HEK293 (cell line): ENCODE measurements at regions not wholly inside any gene's neighbourhood (a gene's known extent, or its start where the extent isn't known, plus 50 kb on each side); places are given as distances from the start of the nearest gene placed in this dataset.

Experiments
- CTCF ChIA-PET: fragments of 350-600 bp; formaldehyde crosslinking; extraction: SDS; loops from one replicate; lab custom pipeline; 2021; ENCODE audit warnings: antibody characterized with exemption; lab: Yijun Ruan, JAX
- POLR2A ChIA-PET: fragments of 300-600 bp; formaldehyde crosslinking; extraction: SDS; loops from one replicate; lab custom pipeline; 2020; ENCODE audit warnings: antibody characterized with exemption, inconsistent platforms; lab: Yijun Ruan, JAX
- H3K27ac ChIP-seq: fragments of 200-500 bp; sonication (Bioruptor generic); 2 replicates; pipeline ENCODE4 v1.5.1; 2014; ENCODE audit warnings: low read depth, low read length, control low read depth, inconsistent platforms; ENCODE audit errors: extremely low read depth
- H3K36me3 ChIP-seq, 2 experiments: fragments of 200-500 bp in 1 of 2; sonication (Bioruptor generic) in 1 of 2; 1 replicate in 1 of 2; 2 replicates in 1 of 2; pipeline ENCODE4 v1.5.1; 2014 to 2017; ENCODE audit warnings: inconsistent platforms in 2 of 2, low read length in 2 of 2; ENCODE audit not compliant: control insufficient read depth in 2 of 2, insufficient read depth in 1 of 2
- H3K4me1 ChIP-seq: fragments of 200-500 bp; sonication (Bioruptor generic); 2 replicates; pipeline ENCODE4 v1.5.1; 2014; ENCODE audit warnings: mild to moderate bottlenecking, low read length, inconsistent platforms; ENCODE audit not compliant: control insufficient read depth, insufficient read depth
- H3K4me3 ChIP-seq: 2 replicates; pipeline ENCODE4 v1.5.1; 2011; ENCODE audit warnings: low read depth, mild to moderate bottlenecking, control low read depth, low read length, moderate library complexity
- H3K9me3 ChIP-seq: fragments of 200-500 bp; sonication (Bioruptor generic); 2 replicates; pipeline ENCODE4 v1.5.1; 2014; ENCODE audit warnings: low read depth, low read length, inconsistent platforms; ENCODE audit not compliant: control insufficient read depth, insufficient read depth
- BCL6B ChIP-seq: fragments of 450-650 bp; formaldehyde crosslinking; IDR thresholded peaks from 2 replicates; pipeline ENCODE4 v1.5.1; 2017; ENCODE audit warnings: missing biosample characterization, missing genetic modification characterization
- GLI2 ChIP-seq: fragments of 450-650 bp; formaldehyde crosslinking; IDR thresholded peaks from 2 replicates; pipeline ENCODE4; 2017; ENCODE audit warnings: missing biosample characterization, missing genetic modification characterization, low read depth, borderline replicate concordance
- HOXA7 ChIP-seq: sonication (generic); formaldehyde crosslinking; IDR thresholded peaks from 2 replicates; pipeline ENCODE4 v1.8.1; 2022; ENCODE audit warnings: missing genetic modification reagents, borderline replicate concordance
- KLF17 ChIP-seq: fragments of 450-650 bp; formaldehyde crosslinking; IDR thresholded peaks from 2 replicates; pipeline ENCODE4 v1.5.1; 2016; ENCODE audit warnings: missing biosample characterization, missing genetic modification characterization
- KLF7 ChIP-seq: fragments of 450-650 bp; formaldehyde crosslinking; IDR thresholded peaks from 2 replicates; pipeline ENCODE4 v1.5.1; 2016; ENCODE audit warnings: missing biosample characterization, missing genetic modification characterization, borderline replicate concordance
- KLF9 ChIP-seq: fragments of 450-650 bp; formaldehyde crosslinking; IDR thresholded peaks from 2 replicates; pipeline ENCODE4 v1.5.1; 2016; ENCODE audit warnings: missing biosample characterization, missing genetic modification characterization, low read depth
- RBAK ChIP-seq: fragments of 450-650 bp; formaldehyde crosslinking; IDR thresholded peaks from 2 replicates; pipeline ENCODE4 v1.5.1; 2016; ENCODE audit warnings: missing biosample characterization, missing genetic modification characterization
- REST ChIP-seq: fragments of 450-650 bp; formaldehyde crosslinking; IDR thresholded peaks from 2 replicates; pipeline ENCODE4 v1.5.1; 2016; ENCODE audit warnings: missing biosample characterization, missing genetic modification characterization
- SALL2 ChIP-seq: fragments of 450-650 bp; formaldehyde crosslinking; IDR thresholded peaks from 2 replicates; pipeline ENCODE4 v1.5.0; 2017; ENCODE audit warnings: missing biosample characterization, mild to moderate bottlenecking, missing genetic modification characterization, borderline replicate concordance
- YY2 ChIP-seq: fragments of 450-650 bp; formaldehyde crosslinking; IDR thresholded peaks from 2 replicates; pipeline ENCODE4 v1.5.1; 2016; ENCODE audit warnings: missing biosample characterization, missing genetic modification characterization
- ZBTB26 ChIP-seq: fragments of 450-650 bp; formaldehyde crosslinking; optimal IDR thresholded peaks from 2 replicates; pipeline ENCODE3; 2016; ENCODE audit warnings: missing biosample characterization, mild to moderate bottlenecking, missing genetic modification characterization
- ZNF18 ChIP-seq: fragments of 450-650 bp; formaldehyde crosslinking; IDR thresholded peaks from 2 replicates; pipeline ENCODE4 v1.5.1; 2016; ENCODE audit warnings: missing biosample characterization, missing genetic modification characterization
- ZNF214 ChIP-seq: fragments of 450-650 bp; formaldehyde crosslinking; IDR thresholded peaks from 2 replicates; pipeline ENCODE4 v1.5.1; 2017; ENCODE audit warnings: missing biosample characterization, mild to moderate bottlenecking, missing genetic modification characterization, borderline replicate concordance
- ZNF24 ChIP-seq: fragments of 450-650 bp; formaldehyde crosslinking; IDR thresholded peaks from 2 replicates; pipeline ENCODE4 v1.5.1; 2016; ENCODE audit warnings: missing biosample characterization, missing genetic modification characterization
- ZNF266 ChIP-seq: fragments of 450-650 bp; formaldehyde crosslinking; IDR thresholded peaks from 2 replicates; pipeline ENCODE4 v1.5.1; 2016; ENCODE audit warnings: missing biosample characterization, missing genetic modification characterization, low read depth
- ZNF354C ChIP-seq: fragments of 450-650 bp; formaldehyde crosslinking; IDR thresholded peaks from 2 replicates; pipeline ENCODE4 v1.5.1; 2016; ENCODE audit warnings: missing biosample characterization, missing genetic modification characterization, low read depth, borderline replicate concordance
- ZNF624 ChIP-seq: fragments of 450-650 bp; formaldehyde crosslinking; IDR thresholded peaks from 2 replicates; pipeline ENCODE4 v1.5.1; 2017; ENCODE audit warnings: missing biosample characterization, missing genetic modification characterization
- ZSCAN23 ChIP-seq: fragments of 450-650 bp; formaldehyde crosslinking; IDR thresholded peaks from 2 replicates; pipeline ENCODE4 v1.5.1; 2016; ENCODE audit warnings: missing biosample characterization, missing genetic modification characterization
- TF ChIP-seq, protein P1 (sequence below): fragments of 450-650 bp; formaldehyde crosslinking; conservative IDR thresholded peaks from 2 replicates; pipeline ENCODE4 v1.5.1; 2016; ENCODE audit warnings: low read depth, missing biosample characterization, missing genetic modification characterization
- TF ChIP-seq, protein P2 (sequence below): fragments of 450-650 bp; formaldehyde crosslinking; IDR thresholded peaks from 2 replicates; pipeline ENCODE4 v1.5.1; 2016; ENCODE audit warnings: missing biosample characterization, missing genetic modification characterization

GRCh38 chr7:142698429-142698828 is 50.8 kb upstream of the PRSS1 start:
- ChIA-PET CTCF (no interaction called here), POLR2A (no interaction called here)
- no peak overlapping the region for H3K27ac ChIP-seq
- no peaks in the 10 kb centered on the region for H3K4me1 ChIP-seq
- TF ChIP-seq ZNF624 (tag by site-specific recombination) (no peak), KLF17 (no peak), ZNF354C (tag by site-specific recombination) (no peak), ZNF18 (no peak), ZNF266 (tag by site-specific recombination) (no peak)
- H3K36me3 ChIP-seq, result no peaks in the 10 kb centered on the region
- no peak overlapping the region for H3K4me3 ChIP-seq
- H3K9me3 ChIP-seq, result no peaks in the 10 kb centered on the region

- H3K4me1 ChIP-seq, result no peaks in the 10 kb centered on the region
- CTCF ChIA-PET, result no interaction called here
- TF ChIP-seq REST (tag by site-specific recombination), result no peak
- TF ChIP-seq YY2, result no peak
- TF ChIP-seq ZNF24, result no peak
- TF ChIP-seq ZSCAN23, result no peak
- TF ChIP-seq, protein P1, sequence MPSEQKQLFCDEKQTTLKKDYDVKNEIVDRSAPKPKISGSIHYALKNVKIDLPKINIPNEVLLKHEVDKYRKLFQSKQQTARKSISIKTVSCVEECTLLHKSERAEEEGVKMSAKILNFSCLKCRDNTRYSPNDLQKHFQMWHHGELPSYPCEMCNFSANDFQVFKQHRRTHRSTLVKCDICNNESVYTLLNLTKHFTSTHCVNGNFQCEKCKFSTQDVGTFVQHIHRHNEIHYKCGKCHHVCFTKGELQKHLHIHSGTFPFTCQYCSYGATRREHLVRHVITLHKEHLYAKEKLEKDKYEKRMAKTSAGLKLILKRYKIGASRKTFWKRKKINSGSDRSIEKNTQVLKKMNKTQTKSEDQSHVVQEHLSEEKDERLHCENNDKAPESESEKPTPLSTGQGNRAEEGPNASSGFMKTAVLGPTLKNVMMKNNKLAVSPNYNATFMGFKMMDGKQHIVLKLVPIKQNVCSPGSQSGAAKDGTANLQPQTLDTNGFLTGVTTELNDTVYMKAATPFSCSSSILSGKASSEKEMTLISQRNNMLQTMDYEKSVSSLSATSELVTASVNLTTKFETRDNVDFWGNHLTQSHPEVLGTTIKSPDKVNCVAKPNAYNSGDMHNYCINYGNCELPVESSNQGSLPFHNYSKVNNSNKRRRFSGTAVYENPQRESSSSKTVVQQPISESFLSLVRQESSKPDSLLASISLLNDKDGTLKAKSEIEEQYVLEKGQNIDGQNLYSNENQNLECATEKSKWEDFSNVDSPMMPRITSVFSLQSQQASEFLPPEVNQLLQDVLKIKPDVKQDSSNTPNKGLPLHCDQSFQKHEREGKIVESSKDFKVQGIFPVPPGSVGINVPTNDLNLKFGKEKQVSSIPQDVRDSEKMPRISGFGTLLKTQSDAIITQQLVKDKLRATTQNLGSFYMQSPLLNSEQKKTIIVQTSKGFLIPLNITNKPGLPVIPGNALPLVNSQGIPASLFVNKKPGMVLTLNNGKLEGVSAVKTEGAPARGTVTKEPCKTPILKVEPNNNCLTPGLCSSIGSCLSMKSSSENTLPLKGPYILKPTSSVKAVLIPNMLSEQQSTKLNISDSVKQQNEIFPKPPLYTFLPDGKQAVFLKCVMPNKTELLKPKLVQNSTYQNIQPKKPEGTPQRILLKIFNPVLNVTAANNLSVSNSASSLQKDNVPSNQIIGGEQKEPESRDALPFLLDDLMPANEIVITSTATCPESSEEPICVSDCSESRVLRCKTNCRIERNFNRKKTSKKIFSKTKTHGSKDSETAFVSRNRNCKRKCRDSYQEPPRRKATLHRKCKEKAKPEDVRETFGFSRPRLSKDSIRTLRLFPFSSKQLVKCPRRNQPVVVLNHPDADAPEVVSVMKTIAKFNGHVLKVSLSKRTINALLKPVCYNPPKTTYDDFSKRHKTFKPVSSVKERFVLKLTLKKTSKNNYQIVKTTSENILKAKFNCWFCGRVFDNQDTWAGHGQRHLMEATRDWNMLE (tag by site-specific recombination), result no peak
- no peak for TF ChIP-seq RBAK
- no peak for TF ChIP-seq BCL6B (tag by site-specific recombination)
- no peak for TF ChIP-seq GLI2 (tag by site-specific recombination)
- no peak for TF ChIP-seq HOXA7 (CRISPR knock-in tag)
- no peak for TF ChIP-seq ZBTB26 (tag by site-specific recombination)
- no peak for TF ChIP-seq KLF9 (tag by site-specific recombination)
- TF ChIP-seq SALL2, result no peak
- TF ChIP-seq, protein P2, sequence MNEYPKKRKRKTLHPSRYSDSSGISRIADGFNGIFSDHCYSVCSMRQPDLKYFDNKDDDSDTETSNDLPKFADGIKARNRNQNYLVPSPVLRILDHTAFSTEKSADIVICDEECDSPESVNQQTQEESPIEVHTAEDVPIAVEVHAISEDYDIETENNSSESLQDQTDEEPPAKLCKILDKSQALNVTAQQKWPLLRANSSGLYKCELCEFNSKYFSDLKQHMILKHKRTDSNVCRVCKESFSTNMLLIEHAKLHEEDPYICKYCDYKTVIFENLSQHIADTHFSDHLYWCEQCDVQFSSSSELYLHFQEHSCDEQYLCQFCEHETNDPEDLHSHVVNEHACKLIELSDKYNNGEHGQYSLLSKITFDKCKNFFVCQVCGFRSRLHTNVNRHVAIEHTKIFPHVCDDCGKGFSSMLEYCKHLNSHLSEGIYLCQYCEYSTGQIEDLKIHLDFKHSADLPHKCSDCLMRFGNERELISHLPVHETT (tag by site-specific recombination), result no peak
- no peak for TF ChIP-seq KLF7 (tag by site-specific recombination)
- TF ChIP-seq ZNF214 (tag by site-specific recombination), result no peak
Observed at GRCh38 chr7:142697270-142697669, 52.0 kb upstream of the PRSS1 start.

More at GRCh38 chr7:142697270-142697669, 52.0 kb upstream of the PRSS1 start:
- Histone ChIP-seq H3K27ac (no peak overlapping the region), H3K9me3 (no peaks in the 10 kb centered on the region), H3K4me3 (no peak overlapping the region), H3K36me3 (no peaks in the 10 kb centered on the region)
- POLR2A ChIA-PET, result no interaction called here
